Natural killer cell (primary cell): ENCODE measurements at regions not wholly inside any gene's neighbourhood (a gene's known extent, or its start where the extent isn't known, plus 50 kb on each side); places are given as distances from the start of the nearest gene placed in this dataset.

Experiments
- ATAC-seq, 3 donors: fragments of 150-1000 bp in 2 of 3; fragments of 200-7000 bp in 1 of 3; cut with Tn5 transposase; 1 replicate in 1 of 3; 2 replicates in 2 of 3; pipeline ENCODE4 v1.10.0; 2021; ENCODE audit warnings: mild to moderate bottlenecking in 2 of 3, moderate library complexity in 2 of 3
- DNase-seq, 2 donors: peaks; one replicate each; pipeline versions ENCODE4 v3.0.0 to v3.0.0-alpha.2; 2013 to 2021; ENCODE audit warnings: mixed read lengths in 1 of 2
- H3K27ac ChIP-seq: one replicate; pipeline ENCODE4 v1.5.1; 2013; ENCODE audit warnings: mild to moderate bottlenecking, low read length
- H3K27me3 ChIP-seq: one replicate; pipeline ENCODE4 v1.6.1; 2013; ENCODE audit warnings: low read length; ENCODE audit not compliant: control insufficient read depth, insufficient read depth
- H3K36me3 ChIP-seq: one replicate; pipeline ENCODE4 v1.6.1; 2013; ENCODE audit warnings: low read length; ENCODE audit not compliant: control insufficient read depth, insufficient read depth
- H3K4me1 ChIP-seq: one replicate; pipeline ENCODE4 v1.6.1; 2013; ENCODE audit warnings: low read length; ENCODE audit not compliant: control insufficient read depth, insufficient read depth
- H3K4me3 ChIP-seq: one replicate; pipeline ENCODE4 v1.5.1; 2013; ENCODE audit warnings: low read length
- H3K9me3 ChIP-seq: one replicate; pipeline ENCODE4 v1.6.1; 2013; ENCODE audit warnings: low read length; ENCODE audit not compliant: control insufficient read depth, insufficient read depth
- H3K27ac Mint-ChIP-seq, 2 donors: one replicate each; pipeline ENCODE4 v1.8.0; 2022; ENCODE audit warnings: mild to moderate bottlenecking in 2 of 2, mixed read lengths in 2 of 2, moderate library complexity in 1 of 2
- H3K27me3 Mint-ChIP-seq, 2 donors: one replicate each; pipeline ENCODE4 v1.8.0; 2022; ENCODE audit warnings: low read depth in 2 of 2, mixed read lengths in 2 of 2
- H3K36me3 Mint-ChIP-seq: one replicate; pipeline ENCODE4 v1.8.0; 2022; ENCODE audit warnings: mixed read lengths
- H3K4me1 Mint-ChIP-seq, 2 donors: one replicate each; pipeline ENCODE4 v1.8.0; 2022; ENCODE audit warnings: mixed read lengths in 2 of 2
- H3K4me3 Mint-ChIP-seq: one replicate; pipeline ENCODE4 v1.8.0; 2022; ENCODE audit warnings: mild to moderate bottlenecking, moderate library complexity, mixed read lengths
- H3K9me3 Mint-ChIP-seq, 2 donors: one replicate each; pipeline ENCODE4 v1.8.0; 2022; ENCODE audit warnings: mixed read lengths in 2 of 2
- WGBS: methylation state at CpG from one replicate; pipeline ENCODE4 v1.1.7; 2013; ENCODE audit warnings: missing lambda C conversion rate; ENCODE audit not compliant: insufficient coverage; 5-methylcytosine and 5-hydroxymethylcytosine counted together
- intact Hi-C: fragments of 100-400 bp; cut with micrococcal nuclease; formaldehyde crosslinking; loops from one replicate; pipeline ENCODE4 v1.14.2; 2022
- TF ChIP-seq, protein P1 (sequence below): fragments of 200-600 bp; IDR thresholded peaks from one replicate; pipeline ENCODE4 v1.8.0; 2022; ENCODE audit warnings: antibody characterized with exemption

DNA sequence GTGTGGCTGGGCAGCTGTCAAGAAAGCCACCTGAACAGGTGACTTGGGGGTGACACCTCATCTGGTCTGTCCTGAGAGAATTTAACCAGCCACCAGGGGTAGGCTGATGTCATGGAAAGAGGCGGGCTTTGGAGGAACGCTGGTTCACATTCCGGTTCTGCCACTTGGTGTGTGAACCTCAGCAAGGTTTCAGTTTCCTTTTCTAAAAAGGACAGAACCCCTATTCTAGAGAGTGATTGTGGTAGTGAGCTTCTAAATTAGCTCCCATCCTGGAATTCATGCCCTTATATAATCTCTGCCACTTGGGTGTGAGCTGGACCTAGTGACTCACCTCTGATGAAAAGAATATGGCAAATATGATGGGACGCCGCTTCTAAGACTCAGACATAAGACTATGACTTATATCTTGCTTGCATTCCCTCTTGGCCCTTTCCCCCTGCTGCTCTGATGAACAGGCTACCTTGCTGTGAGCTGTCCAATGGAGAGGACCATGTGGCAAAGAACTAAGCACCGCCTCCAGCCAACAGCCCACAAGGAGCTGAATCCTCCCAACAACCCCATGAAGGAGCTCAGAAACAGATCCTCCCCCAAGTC lies 332.1 kb downstream of the RRAGC start:
- Histone ChIP-seq H3K4me1 (peaks cover 10% of the 10 kb centered on the region), H3K36me3 (no peaks in the 10 kb centered on the region), H3K9me3 (no peaks in the 10 kb centered on the region), H3K27me3 (no peaks in the 10 kb centered on the region), H3K4me3 (no peak overlapping the region), H3K27ac (no peak overlapping the region)
- peak overlapping the region; percentile 14 for H3K4me3 Mint-ChIP-seq
- no peaks in the 10 kb centered on the region for H3K36me3 Mint-ChIP-seq
- H3K27ac Mint-ChIP-seq: peak overlapping the region; percentile 25 to 74
- H3K9me3 Mint-ChIP-seq: no peaks in the 10 kb centered on the region
- TF ChIP-seq, protein P1, sequence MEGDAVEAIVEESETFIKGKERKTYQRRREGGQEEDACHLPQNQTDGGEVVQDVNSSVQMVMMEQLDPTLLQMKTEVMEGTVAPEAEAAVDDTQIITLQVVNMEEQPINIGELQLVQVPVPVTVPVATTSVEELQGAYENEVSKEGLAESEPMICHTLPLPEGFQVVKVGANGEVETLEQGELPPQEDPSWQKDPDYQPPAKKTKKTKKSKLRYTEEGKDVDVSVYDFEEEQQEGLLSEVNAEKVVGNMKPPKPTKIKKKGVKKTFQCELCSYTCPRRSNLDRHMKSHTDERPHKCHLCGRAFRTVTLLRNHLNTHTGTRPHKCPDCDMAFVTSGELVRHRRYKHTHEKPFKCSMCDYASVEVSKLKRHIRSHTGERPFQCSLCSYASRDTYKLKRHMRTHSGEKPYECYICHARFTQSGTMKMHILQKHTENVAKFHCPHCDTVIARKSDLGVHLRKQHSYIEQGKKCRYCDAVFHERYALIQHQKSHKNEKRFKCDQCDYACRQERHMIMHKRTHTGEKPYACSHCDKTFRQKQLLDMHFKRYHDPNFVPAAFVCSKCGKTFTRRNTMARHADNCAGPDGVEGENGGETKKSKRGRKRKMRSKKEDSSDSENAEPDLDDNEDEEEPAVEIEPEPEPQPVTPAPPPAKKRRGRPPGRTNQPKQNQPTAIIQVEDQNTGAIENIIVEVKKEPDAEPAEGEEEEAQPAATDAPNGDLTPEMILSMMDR: no peak
- H3K27me3 Mint-ChIP-seq: peaks cover 11 to 13% of the 10 kb centered on the region in 2 donors
- WGBS: 50% methylated on average over 6 of the region's 6 CpGs
- H3K4me1 Mint-ChIP-seq: peaks cover 12 to 13% of the 10 kb centered on the region in 2 donors
- intact Hi-C loops: loop anchor here (10.0 kb wide), 1 partner anchor 57 kb away; no protein-coding TSS in a partner anchor
- peak; percentile 33 to 61 for DNase-seq
- ATAC-seq: peak; percentile 69 to 91 (median 82)

GRCh38 chr1:38526046-38526445 lies 333.5 kb downstream of the RRAGC start:
- TF ChIP-seq, protein P1: no peak
- Histone ChIP-seq H3K27ac (no peak overlapping the region), H3K36me3 (no peaks in the 10 kb centered on the region), H3K4me1 (peaks cover 10% of the 10 kb centered on the region), H3K27me3 (no peaks in the 10 kb centered on the region), H3K4me3 (no peak overlapping the region), H3K9me3 (no peaks in the 10 kb centered on the region)
- Mint-ChIP-seq H3K4me1 (peaks cover 12 to 13% of the 10 kb centered on the region in 2 donors), H3K9me3 (no peaks in the 10 kb centered on the region), H3K27me3 (peaks cover 11 to 13% of the 10 kb centered on the region in 2 donors), H3K27ac (no peak overlapping the region), H3K4me3 (no peak overlapping the region), H3K36me3 (no peaks in the 10 kb centered on the region)
- DNase-seq: no peak
- intact Hi-C loops: loop anchor here (10.0 kb wide), 1 partner anchor 59 kb away; no protein-coding TSS in a partner anchor
- WGBS: 84% methylated on average over 7 of the region's 7 CpGs
- ATAC-seq: no peak

GRCh38 chr1:38525343-38526043 lies 334.1 kb downstream of the RRAGC start:
- Histone ChIP-seq H3K27ac (no peak overlapping the region), H3K9me3 (no peaks in the 10 kb centered on the region), H3K4me3 (no peak overlapping the region), H3K36me3 (no peaks in the 10 kb centered on the region), H3K4me1 (peaks cover 10% of the 10 kb centered on the region), H3K27me3 (no peaks in the 10 kb centered on the region)
- WGBS: 89% methylated on average over 3 of the region's 4 CpGs
- Mint-ChIP-seq H3K36me3 (no peaks in the 10 kb centered on the region), H3K4me3 (no peak overlapping the region), H3K27ac (no peak overlapping the region), H3K4me1 (peaks cover 12 to 13% of the 10 kb centered on the region in 2 donors), H3K27me3 (peaks cover 12 to 13% of the 10 kb centered on the region in 2 donors), H3K9me3 (no peaks in the 10 kb centered on the region)
- intact Hi-C loops: loop anchor here (10.0 kb wide), 1 partner anchor 59 kb away; no protein-coding TSS in a partner anchor
- DNase-seq (no peak), ATAC-seq (no peak)
- TF ChIP-seq, protein P1: no peak
